K562 (cell line): ENCODE measurements at regions not wholly inside any gene's neighbourhood (a gene's known extent, or its start where the extent isn't known, plus 50 kb on each side); places are given as distances from the start of the nearest gene placed in this dataset.

Experiments
- BRD9 ChIP-seq: fragments of 450-650 bp; IDR thresholded peaks from 2 replicates; pipeline ENCODE4 v1.6.1; 2018; ENCODE audit warnings: low read depth; ENCODE audit not compliant: partially characterized antibody
- CTCF ChIP-seq, 3 experiments: IDR thresholded peaks in 2 of 3; conservative IDR thresholded peaks in 1 of 3; 2 replicates each; pipeline ENCODE4 v1.5.1; 2011 to 2012; ENCODE audit warnings: low read length in 3 of 3, mild to moderate bottlenecking in 3 of 3, control low read depth in 2 of 3, improper control_type of control experiment in 1 of 3, inconsistent platforms in 1 of 3, low read depth in 1 of 3, mixed read lengths in 1 of 3, moderate library complexity in 1 of 3; ENCODE audit not compliant: insufficient read depth in 2 of 3
- E2F1 ChIP-seq: sonication (generic); formaldehyde crosslinking; IDR thresholded peaks from 2 replicates; pipeline ENCODE4 v1.8.1; 2023; ENCODE audit warnings: mild to moderate bottlenecking, missing genetic modification reagents, moderate library complexity
- GTF2F1 ChIP-seq: IDR thresholded peaks from 2 replicates; pipeline ENCODE4 v1.6.1; 2011; ENCODE audit warnings: low read depth, low read length, improper control_type of control experiment
- KLF16 ChIP-seq: IDR thresholded peaks from 2 replicates; pipeline ENCODE4 v1.6.1; 2016; ENCODE audit warnings: antibody characterized with exemption
- RBBP5 ChIP-seq: fragments of 200-600 bp; sonication (generic); IDR thresholded peaks from 2 replicates; pipeline ENCODE4 v1.6.1; 2012; ENCODE audit warnings: borderline replicate concordance, mild to moderate bottlenecking, low read length, control low read depth, inconsistent platforms; ENCODE audit not compliant: insufficient read depth, poor library complexity, severe bottlenecking
- ZKSCAN8 ChIP-seq: fragments of 200-800 bp; sonication (Bioruptor generic); IDR thresholded peaks from 2 replicates; pipeline ENCODE4 v1.6.1; 2016; ENCODE audit warnings: missing genetic modification characterization, missing compliant biosample characterization
- ZNF586 ChIP-seq: fragments of 450-650 bp; formaldehyde crosslinking; conservative IDR thresholded peaks from 2 replicates; pipeline ENCODE4 v1.4.0; 2020; ENCODE audit warnings: mild to moderate bottlenecking, moderate library complexity
- TF ChIP-seq, protein P1 (sequence below): fragments of 450-650 bp; conservative IDR thresholded peaks from 2 replicates; pipeline ENCODE4 v1.6.1; 2016; ENCODE audit warnings: missing genetic modification characterization, low read depth, mild to moderate bottlenecking, missing compliant biosample characterization, moderate library complexity
- TF ChIP-seq, protein P2 (sequence below): sonication (generic); formaldehyde crosslinking; IDR thresholded peaks from 2 replicates; pipeline ENCODE4 v1.8.1; 2022; ENCODE audit warnings: missing genetic modification reagents

GRCh38 chr11:45385423-45385822 lies 99.3 kb upstream of the SYT13 start:
- TF ChIP-seq E2F1 (CRISPR knock-in tag) = no peak
- no peak for TF ChIP-seq CTCF (IDR thresholded peaks at IDR 0.05 in 2 of 3, conservative IDR thresholded peaks at IDR 0.05 in 1 of 3; ENCODE audit: insufficient read depth in 2 of 3, low read depth in 1 of 3, low read length in 3 of 3)
- TF ChIP-seq ZKSCAN8 (CRISPR knock-in tag) = no peak
- no peak for TF ChIP-seq RBBP5
- TF ChIP-seq BRD9 = no peak
- TF ChIP-seq, protein P1, sequence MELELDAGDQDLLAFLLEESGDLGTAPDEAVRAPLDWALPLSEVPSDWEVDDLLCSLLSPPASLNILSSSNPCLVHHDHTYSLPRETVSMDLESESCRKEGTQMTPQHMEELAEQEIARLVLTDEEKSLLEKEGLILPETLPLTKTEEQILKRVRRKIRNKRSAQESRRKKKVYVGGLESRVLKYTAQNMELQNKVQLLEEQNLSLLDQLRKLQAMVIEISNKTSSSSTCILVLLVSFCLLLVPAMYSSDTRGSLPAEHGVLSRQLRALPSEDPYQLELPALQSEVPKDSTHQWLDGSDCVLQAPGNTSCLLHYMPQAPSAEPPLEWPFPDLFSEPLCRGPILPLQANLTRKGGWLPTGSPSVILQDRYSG (tag) = no peak
- no peak for TF ChIP-seq KLF16
- TF ChIP-seq ZNF586 = no peak
- TF ChIP-seq, protein P2, sequence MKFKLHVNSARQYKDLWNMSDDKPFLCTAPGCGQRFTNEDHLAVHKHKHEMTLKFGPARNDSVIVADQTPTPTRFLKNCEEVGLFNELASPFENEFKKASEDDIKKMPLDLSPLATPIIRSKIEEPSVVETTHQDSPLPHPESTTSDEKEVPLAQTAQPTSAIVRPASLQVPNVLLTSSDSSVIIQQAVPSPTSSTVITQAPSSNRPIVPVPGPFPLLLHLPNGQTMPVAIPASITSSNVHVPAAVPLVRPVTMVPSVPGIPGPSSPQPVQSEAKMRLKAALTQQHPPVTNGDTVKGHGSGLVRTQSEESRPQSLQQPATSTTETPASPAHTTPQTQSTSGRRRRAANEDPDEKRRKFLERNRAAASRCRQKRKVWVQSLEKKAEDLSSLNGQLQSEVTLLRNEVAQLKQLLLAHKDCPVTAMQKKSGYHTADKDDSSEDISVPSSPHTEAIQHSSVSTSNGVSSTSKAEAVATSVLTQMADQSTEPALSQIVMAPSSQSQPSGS (CRISPR knock-in tag) = no peak
- no peak for TF ChIP-seq GTF2F1
